GM19395 (cell line): ENCODE measurements at regions not wholly inside any gene's neighbourhood (a gene's known extent, or its start where the extent isn't known, plus 50 kb on each side); places are given as distances from the start of the nearest gene placed in this dataset.

Experiments
- ATAC-seq: cut with Tn5 transposase; IDR thresholded peaks from one replicate; pipeline ENCODE4 v1.9.1; 2021; ENCODE audit warnings: mild to moderate bottlenecking, moderate library complexity; ENCODE audit not compliant: unreplicated experiment

DNA sequence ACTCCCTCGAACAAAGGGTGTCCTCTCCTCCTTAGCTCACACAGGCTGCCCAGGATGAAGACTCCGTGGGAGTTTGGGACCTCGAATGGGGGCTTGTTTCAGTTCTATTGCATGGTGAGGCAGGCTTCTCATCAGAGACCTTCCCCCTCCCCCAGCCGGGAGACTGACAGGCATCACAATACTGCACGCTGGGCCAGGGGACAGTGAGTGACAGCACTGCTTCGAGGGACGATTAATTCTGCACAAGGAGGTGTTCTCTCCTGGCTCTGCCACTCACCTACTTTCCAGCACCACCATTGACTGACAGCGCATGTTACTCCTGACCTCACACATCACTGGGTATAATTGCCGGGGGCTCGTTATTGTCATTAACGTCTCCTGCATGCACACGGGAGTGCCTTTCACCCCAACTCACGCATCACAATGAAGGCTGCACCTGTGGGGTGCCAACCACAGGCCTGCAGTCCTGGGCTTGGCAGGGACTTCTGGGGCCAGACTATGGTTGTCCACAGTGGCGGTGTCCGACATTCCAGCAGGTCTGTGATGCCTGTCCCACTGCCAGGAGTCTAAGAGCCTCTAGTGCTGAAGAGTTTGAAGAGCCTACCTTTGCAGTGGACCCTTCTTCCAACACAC, 412.2 kb upstream of the TSHZ3 start:
- ATAC-seq, result no peak

DNA sequence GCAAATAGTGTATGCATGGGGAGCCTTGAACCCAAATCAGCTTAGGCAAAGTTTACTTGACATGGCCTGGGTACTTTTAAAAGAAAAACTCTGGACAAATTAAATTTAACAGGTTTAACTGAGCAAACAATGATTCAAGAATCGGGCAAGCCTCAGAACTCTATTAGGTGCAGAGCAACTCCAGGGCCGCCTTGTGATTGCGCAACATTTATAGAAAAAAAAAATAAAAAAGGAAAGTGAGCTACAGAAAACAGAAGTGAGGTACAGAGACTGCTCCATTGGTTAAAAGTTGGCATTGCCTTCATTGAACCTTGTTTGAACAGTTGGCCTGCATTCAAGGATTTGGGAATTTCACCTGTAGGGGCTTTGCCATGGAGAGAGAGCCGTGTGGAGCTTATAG, 421.0 kb upstream of the TSHZ3 start:
- no peak for ATAC-seq

DNA sequence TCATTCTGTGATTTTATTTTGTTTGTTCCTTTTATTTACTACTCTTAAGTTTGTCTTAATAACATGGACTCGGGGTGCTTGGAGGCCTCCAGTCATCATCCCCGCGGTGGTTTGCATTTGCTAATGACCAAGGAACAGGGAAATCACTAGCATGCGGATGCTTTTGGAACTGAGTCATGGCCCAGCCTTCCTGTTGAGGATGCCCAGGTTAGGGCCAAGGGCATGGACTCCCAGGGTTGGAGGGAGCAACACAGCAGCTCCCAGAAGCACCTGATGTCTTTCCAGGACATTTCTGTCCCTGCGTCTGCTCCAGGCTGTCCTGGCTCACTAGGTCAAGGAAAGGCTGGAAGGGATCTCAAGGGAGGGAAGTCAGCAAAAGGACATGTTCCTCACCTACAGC, 423.7 kb upstream of the TSHZ3 start:
- no peak for ATAC-seq

DNA sequence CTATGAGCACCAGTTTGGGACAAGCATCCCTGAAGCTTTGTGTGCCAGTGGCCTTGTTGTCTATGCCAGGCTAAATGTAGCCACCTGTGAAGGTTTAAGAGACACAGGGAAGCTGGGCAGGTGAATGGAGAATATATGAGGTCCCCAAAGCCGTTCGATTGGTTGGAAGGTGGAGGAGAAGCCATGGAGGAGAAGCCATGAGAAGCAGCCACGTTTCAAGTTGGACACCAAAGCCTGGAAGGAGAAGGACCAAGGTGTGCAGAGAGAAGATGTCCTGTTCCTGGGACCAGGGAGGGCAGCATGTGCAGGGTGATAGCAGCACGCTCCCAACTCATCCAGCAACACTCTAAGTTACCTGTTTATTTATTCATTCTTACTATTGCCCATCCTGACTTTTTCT, 432.3 kb upstream of the TSHZ3 start:
- no peak for ATAC-seq

DNA sequence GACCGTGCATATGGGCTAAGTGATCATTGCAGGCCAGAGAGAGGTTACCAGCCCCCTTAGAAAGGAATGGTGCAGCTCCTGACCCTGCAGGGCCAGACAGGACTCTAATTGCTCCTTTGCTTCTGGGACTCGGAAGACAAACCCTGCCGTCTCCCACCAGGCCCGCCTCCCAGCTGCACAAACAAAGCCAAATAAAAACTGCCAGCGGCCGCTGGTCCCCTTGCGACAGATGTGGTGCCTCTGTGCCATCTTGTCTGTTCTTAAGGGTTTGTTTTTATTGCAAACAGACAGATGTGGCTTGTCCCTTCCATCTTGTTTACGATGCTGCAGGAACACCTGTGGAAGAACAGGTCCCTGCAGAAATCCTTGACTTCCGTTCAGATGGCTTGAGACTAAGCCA, 434.4 kb upstream of the TSHZ3 start:
- ATAC-seq, result no peak

DNA sequence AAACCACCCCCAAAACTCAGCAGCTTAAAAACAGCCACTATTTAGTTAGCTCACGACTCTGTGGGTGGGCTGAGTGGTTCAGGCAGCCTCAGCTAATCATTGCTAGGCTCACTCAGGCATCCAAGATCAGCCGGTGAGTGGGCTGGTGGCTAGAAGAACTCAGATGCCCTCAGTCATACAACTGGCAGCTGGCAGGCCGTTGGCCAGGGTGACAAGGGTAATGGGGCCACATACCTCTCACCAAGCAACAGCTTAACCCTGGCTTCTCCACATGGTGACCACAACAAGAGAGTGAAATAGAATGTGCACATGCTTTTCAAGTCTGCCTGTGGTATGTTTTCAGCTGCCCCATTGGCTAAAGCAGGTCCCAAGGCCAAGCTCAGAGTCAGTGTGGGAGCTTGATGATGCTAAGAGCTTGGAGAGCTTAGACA, 435.4 kb upstream of the TSHZ3 start:
- no peak for ATAC-seq

DNA sequence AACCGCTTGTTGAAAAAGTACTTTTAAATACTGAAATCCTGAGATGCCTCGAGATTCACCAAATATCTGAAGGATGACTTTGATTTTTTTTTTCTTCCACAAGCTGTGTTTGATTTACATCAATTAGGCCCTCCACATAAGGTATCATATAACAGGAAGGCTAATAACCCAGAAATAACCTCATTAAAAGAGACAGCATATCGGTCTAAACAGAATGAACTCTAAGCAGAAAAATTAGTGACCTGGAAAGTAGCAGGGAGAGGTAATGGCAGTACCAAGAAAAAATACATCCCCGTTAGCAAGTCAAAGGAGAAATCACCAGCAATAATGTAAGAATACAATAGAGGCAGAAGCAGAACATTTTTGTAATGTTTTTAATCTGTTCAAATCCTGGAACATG, 452.4 kb upstream of the TSHZ3 start:
- ATAC-seq, result no peak

DNA sequence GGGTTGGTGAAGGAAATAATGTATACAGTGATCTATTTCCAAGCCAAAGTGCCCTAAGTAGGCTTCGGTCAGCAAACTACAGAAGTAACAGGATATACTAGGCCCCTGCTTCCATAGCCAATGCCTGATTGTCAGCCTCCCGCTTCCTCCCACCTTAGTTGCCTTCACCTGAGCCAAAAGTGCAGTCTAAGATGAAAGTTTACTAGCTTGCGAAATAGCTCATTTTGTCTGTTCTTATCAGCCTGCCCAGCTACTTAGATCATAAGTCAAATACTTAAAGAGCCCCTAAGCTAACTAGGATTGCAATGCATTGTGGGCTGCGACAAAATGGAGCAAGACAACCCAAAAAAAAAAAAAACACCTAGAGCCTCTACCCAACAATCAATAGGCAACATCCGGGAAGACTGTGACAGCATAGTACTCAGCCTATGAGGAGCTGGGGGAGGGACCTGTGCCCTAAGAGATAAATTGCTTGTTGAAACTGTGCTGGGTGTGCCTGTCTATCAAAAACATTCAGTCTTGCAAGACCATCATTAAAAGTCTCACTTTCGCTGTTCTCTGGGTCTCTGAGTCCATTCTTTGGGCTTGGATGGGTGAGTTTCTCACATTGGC, 454.7 kb upstream of the TSHZ3 start:
- no peak for ATAC-seq

DNA sequence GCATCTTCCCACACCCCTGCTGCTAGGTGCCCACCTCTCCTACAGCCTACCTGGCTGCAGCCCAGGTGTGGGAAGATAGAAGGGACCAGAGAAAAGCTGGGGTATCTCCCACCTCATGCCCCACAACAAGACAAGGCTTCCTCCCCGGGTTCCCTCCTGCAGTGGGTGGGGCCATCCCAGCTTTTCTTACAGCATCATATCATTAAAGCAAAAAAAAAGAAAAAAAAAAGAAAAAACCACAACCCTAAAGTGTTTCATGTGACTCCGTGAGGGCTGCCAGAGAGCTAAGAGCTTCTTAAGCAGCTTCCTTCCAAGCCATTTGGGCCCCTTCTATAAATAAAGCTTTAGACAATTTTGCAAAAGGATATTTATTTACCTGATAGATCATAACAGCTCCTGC, 455.4 kb upstream of the TSHZ3 start:
- ATAC-seq, result no peak

DNA sequence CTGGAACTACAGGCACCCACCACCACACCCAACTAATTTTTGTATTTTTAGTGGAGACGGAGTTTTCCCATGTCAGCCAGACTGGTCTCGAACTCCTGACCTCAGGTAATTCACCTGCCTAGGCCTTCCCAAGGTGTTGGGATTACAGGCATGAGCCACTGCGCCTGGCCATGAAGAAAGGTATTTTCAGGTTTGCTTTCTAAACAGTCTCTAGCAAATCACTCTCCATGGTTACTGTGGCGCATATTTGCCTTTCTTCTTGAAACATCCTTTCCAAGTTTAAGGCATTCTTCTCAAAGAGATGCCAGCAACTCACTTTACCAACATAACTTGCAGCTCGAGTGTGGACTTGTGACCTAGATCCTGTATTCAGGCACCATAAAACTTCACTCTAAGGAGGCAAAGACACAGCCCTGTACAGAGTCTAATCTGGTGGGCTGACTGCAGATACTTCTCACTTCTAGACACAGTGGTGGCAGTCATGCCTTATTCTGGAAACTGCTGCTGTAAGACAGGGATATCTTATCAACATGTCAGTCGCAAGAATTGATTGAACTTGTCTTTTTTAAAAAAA, 461.4 kb upstream of the TSHZ3 start:
- ATAC-seq, result no peak

DNA sequence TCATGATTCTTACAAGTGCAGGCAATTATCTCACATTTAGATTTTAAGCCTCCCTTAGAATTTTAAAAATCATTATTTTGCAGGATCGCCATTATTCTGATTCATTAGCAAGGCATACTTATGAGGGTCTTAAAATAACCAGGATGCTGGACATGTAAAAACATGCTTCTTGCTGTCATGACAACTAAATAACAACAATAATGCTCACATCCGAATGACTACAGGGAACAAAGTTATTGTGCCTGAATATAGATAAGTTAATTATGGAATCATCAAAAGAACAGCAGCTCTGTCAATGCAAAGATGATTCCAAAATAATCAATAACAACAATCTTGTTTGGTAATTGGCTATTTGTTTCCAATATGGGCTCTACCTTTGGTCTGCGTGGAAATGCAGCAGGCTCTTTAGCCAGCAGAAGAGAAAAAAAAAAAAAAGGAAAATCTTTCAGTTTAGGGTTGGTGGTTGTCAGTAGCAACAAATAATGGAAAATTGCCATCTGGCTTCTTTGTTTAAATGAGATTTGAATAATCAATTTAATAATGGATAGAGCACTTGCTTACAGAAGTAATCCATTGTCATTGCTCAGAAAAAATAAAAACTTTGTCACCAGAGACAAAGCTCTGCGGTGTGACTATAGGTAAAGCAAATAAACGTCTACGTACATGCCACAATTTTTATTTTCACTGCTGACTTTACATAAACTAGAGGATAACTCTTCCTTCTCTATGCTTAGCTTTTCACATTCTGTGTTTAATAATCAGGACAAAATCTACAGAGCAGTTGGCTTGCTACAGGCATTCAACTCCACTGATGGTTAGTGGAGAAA, 468.9 kb upstream of the TSHZ3 start:
- no peak for ATAC-seq

DNA sequence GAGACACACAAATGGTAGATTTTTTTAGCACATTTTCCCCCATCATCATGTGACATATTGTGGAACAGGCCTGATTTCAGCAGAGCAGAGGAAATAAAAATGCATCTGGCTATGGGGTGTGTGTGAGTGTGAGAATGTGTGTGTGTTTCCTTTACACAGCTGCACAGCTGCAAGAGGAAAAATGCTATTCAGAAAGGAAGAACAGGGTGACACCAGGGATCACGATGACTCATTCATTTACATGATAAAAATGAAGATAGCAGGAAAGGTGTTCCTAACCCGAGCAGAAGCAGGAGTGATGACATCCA, 469.5 kb upstream of the TSHZ3 start:
- ATAC-seq, result no peak

DNA sequence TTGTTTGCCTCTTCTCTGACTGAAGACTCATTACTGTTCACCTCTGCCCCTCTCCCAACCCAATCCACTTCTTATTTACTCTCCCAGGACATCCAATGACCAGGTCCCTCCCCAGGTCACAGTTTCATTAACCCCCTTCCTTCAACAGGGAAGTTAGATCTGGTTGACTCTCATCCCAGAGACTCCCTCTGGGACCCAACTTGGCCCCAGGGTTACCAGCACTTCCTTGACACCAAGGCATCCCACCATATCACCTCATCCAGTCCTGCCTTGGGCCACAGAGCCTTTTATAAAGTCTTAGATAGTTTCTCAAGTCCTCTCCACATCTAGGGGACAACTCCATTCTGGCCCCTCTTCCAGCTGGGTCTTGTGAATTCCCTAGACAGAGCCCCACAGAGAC, 470.6 kb upstream of the TSHZ3 start:
- no peak for ATAC-seq

DNA sequence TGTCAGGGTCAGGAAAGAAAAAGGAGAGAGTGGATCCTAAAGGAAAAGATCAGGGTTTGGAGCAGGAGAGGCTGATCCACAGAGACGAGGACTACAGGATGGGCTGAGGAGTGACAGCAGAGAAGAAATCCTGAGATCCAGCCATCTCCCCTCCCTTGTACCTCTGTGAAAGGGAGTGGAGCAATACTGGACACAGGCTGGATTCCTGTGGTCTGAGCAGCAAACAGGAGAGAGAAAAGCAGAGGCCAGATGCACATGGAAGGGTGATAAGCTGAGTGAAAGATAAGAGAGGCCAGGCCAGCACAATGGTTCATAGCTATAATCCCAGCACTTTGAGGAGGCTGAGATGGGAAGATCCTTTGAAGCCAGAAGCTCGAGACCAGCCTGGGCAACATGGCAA, 472.1 kb upstream of the TSHZ3 start:
- no peak for ATAC-seq

DNA sequence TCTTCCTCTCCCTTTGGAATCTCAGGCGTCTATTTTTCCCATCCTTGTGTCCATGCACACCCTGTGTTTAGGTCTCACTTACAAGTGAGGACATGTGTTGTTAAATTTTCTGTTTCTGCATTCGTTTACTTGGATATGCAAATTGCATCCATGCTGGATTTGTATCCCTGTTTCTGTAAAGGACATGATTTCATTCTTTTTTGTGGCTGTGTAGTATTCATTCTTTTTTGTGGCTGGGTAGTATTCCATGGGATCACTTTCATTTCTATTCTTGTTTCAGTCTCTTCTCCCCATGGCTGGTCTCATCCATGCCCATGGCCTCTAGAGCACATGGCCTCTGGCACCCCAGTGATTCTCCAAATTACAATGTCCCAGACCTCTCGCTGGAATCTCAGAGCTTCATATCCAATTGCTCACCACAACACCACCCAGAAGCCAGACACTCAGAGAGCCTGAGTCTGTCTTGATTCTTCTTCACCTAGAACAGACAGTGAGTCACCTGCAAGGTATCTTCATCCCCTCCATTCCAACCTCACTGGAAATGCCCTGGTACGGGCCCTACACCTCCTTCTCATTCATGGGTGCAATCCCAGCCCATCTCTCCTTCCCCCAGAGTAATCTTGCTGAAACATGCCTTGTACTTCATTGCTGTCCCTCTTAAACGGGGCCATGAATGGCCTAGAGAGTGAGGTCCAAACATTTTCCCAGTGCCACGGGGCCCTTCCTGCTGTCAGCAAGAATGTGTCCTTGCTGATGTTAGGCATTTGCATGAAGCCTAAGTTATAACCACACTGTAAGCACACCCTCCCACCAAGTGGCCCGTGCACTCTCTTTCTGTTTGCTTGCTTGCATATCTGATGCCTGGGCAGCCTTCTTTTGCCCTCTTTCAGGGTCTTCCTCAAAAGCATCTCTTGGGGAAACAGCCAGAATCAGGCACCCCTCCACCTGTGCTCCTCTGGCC, 476.2 kb upstream of the TSHZ3 start:
- no peak for ATAC-seq

DNA sequence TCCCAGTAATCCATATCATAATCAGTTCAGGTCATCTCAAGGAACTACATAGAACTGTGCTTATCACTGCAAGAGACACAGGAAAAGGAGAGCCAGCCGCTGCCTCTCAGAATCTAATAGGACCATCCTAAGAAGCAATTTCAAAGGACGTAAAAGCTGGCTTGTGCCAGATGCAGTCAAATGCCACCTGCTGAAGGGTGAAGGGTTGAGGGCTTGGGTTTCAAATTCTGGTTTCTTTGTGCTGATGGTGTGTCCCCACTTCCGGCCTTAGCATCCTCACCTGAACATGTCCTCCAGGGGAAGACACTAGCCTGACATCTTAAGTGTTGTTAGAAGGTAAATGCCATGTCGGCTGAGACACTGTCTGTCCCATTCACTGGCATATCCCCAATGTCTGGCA, 477.1 kb upstream of the TSHZ3 start:
- no peak for ATAC-seq

DNA sequence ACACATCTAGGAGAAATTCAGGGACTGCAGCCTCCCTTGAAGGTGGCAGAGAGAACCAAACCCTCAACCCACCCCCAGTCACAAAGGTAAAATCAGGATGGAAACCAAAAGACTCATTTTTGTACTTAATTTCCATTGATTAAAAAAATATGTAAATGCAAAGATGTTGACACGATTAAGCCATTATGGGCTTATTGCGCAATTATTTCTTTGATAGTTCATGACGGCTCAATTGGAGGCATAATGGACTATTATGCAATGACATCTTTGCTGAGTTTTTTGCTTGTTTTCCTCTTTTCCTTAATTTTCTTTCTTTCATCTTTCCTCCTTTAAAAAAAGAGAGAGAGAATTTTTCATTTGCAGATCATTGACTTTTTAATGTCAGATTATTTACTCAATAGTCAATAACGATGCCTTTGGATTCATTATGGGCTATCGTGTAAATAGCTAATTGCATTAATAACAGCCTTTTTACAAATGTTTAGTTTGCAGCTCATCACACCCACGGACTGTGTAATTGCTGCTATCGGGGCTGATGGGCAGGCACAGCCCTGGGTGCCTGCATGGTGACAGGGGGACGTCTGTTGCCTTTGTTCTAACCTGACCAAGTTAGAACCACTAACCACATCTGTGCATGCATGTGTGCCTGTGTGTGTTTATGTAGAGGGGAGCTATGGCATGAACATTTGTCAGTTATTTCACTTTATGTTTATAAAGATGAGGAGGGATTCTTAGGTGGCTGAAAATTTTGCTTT, 482.4 kb upstream of the TSHZ3 start:
- no peak for ATAC-seq

DNA sequence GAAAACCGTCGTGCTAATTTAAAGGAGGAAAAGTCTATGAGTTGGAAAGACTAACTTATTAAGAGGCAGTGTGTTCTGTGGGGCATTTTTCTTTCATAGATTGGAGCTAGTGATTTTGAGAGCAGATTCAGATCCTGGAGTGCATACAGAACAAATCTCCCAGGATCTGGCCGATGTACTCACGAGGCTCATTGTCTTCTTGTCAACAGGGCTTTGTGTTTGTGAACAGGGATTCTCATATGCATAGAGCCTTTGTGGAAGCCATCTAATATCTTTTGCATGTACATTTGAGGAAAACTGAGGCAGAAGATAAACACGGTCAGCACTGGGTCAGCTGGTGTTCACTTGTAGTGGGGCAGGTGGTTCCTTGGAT, 482.9 kb upstream of the TSHZ3 start:
- ATAC-seq, result no peak

DNA sequence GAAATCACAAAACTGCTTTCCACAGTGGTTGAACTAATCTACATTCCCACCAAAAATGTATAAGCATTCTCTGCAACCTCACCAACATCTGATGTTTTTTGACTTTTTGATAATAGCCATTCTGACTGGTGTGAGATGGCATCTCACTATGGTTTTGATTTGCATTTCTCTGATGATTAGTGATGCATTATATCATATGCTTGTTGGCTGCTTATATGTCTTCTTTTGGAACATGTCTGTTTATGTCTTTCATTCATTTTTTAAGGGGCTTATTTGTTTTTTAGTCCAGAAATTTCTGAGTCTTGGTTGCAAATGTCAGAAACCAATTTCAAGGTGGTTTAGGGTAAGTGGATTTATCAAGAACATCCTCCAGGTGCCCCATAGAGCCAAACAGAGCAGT, 484.8 kb upstream of the TSHZ3 start:
- ATAC-seq, result no peak

DNA sequence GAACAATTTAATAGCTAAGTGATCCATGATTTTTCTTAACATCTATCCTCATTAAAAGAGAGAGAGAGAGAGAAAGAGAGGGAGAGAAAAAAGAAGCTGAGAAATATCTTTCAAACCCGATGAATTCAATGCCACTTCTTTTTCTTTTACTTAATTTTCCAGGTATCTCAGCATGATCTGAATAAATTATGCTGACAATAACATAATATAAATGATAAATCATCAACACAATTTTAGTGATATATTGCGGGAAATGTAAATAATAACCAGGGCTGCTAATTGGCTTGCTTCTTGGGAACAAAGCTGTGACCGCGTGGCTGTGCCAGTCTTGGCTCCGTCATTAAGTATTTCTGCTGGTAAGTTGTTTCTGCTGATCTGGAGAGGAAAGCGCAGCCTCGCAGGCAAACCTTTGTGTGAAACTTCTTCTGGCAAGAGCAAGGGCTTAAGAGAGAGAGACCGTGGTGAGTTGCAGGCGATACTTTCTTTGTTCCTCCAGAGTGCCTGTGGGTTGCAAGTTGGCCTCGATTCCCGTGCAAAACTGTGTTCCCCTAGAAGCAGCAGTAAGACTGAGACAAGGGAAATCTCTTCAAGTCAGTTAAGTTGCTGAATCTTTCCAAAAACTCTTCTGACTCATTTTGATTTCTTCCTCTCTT, 489.1 kb upstream of the TSHZ3 start:
- ATAC-seq, result no peak
